NCI-H2081 treated with DMSO at 0.1 percent for 48 hours (cell line): ENCODE measurements at regions not wholly inside any gene's neighbourhood (a gene's known extent, or its start where the extent isn't known, plus 50 kb on each side); places are given as distances from the start of the nearest gene placed in this dataset.
"Not testable (repeated sequence)": the region's sequence is repeated elsewhere in the genome, so short reads cannot be mapped to it uniquely, and the experiment has no call there.

Source experiments
- DNase-seq: peaks from one replicate; lab custom pipeline; 2025; lab: John Stamatoyannopoulos, UW

- no peak for DNase-seq
These were observed 311.2 kb downstream of the SLITRK5 start for GRCh38 chr13:87982400-87982799.

- DNase-seq: no peak
These were observed 315.6 kb downstream of the SLITRK5 start for GRCh38 chr13:87986639-87987250.

GRCh38 chr13:87998081-87998480 is 326.9 kb downstream of the SLITRK5 start:
- no peak for DNase-seq

DNA sequence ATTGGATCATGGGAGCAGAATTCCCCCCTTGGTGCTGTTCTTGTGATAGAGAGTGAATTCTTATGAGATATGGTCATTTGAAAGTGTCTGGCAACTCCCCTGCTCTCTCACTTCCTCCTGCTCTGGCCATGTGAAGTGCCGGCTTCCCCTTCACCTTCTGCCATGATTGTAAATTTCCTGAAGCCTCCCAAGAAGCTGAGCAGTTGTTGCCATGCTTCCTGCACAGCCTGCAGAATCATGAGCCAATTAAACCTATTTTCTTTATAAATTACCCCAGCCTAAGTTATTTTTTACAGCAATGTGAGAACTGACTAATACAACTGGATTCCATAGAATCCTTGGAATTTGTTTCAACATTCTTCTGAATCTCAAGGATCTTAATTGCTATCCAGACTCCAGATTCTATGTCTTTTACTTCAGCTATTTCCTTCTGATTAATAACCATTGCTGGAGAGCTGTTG is 328.1 kb downstream of the SLITRK5 start:
- DNase-seq: no peak

- DNase-seq: no peak
These were observed 328.6 kb downstream of the SLITRK5 start for GRCh38 chr13:87999788-88000187.

DNA sequence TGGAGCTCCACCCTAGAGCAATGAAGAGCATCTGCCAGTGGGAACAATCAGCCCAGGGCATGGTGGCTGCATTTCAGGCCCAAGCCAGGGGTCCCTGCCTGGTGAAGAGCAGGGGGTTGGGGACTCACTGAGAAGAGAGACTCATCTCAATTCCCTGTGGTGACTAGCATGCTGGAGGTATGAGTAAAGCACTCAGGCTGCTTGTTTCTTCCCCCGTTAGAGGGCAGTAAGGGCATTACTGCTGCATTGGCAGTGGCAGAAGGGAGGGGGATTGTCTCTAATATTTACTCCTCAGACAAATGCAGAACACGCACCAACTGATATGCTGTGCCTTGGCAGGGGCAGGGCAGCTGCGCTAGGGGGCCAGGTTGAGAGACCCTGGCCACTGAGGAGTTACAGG is 329.1 kb downstream of the SLITRK5 start:
- no peak for DNase-seq

DNA sequence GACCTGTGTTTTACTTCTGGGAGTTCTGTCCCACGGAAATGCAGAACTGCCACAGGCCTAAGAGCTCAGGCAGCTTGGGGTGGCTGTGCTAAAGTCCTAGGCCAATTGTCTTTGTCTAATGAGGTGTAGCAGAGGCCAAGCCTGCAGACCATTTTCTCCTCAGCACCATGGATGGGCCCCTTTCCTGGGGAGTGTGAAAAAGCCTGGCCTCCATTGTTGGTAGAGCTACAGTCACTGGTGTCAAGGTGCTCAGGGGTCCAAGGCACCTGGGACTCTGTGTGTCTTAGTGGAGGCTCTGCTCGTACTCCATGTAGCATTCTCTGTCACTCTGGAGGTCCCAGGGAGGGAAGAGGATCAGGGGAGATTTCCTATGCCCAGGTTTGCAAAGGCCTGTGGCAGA is 329.6 kb downstream of the SLITRK5 start:
- no peak for DNase-seq

DNA sequence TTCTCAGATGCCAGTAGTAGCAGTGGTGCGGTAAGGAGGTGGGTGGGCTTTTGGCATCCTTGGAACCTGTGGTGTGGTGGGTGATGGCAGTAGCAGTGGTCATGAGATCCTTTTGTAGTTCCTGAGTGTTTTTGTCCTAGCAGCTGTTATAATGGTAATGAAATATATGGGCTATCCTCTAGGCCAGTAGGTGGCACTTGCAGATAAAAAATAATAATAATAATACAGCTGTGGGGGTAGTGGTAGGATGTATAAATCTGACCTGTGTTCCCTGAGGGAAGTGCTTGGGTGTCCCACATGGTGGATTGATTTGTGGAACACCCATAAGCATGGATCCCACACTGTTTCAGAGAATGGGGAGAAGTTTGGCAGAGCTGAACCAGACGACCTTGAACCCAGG is 334.0 kb downstream of the SLITRK5 start:
- DNase-seq: no peak

DNA sequence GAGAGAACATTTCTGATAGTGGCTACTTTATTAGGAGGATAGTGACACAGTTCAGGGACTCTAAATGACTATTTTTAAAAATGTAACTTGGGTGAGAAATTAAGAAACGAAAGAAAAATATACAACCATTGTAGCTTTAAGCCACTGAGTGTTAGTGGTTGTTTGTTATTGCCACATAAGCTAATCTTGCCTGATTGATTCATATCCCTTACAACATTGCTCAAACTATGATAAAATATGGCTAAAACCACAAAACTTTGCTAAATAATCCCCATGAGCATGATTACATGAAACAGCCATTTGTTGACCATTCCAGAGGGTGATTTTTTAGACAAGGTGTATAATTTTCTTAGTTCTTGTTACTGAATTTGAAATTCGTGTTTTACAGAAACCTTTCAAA is 343.4 kb downstream of the SLITRK5 start:
- DNase-seq: no peak

DNA sequence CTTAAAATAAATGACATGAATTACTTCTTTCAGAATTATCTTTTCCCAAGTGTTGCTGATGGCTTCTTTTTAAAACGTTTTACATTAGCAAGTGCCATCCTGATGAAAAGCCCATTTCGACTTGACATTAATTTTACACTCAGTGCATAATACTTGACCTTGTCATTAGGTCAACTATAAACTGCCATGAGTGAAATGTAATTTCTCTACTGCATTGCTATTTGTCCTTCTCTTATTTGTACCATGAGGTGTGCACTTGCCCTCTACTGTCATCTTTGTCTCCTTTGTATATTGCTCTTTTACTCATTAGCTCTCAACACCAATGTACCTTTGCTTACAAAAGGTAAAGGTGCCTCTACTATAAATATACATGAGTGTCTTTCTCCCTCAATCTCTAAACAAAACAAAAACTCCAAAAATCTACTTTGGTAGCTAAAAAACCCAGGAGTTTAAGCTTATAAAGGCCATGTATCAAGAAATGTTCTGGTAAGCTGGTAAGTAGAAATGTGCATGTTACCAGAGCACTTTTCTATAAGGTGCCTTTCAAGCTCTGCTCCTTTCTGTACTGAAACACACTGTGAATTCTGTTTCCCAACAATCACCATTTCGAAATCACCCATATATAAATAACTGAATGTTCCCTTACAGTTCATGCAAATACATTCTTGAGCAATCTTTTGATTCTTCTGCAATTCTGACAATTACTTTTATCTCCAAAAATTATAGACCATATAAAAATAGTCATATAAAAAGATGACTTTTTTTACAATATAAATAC is 351.4 kb downstream of the SLITRK5 start:
- no peak for DNase-seq

- DNase-seq: no peak
These were observed 355.1 kb downstream of the SLITRK5 start for GRCh38 chr13:88026241-88026640.

GRCh38 chr13:88031980-88032559 is 360.9 kb downstream of the SLITRK5 start:
- no peak for DNase-seq

GRCh38 chr13:88036205-88036604 is 365.0 kb downstream of the SLITRK5 start:
- DNase-seq: not testable (repeated sequence)

- DNase-seq: no peak
These were observed 371.3 kb downstream of the SLITRK5 start for GRCh38 chr13:88042489-88042888.

GRCh38 chr13:88051746-88052482 is 380.7 kb downstream of the SLITRK5 start:
- no peak for DNase-seq

DNA sequence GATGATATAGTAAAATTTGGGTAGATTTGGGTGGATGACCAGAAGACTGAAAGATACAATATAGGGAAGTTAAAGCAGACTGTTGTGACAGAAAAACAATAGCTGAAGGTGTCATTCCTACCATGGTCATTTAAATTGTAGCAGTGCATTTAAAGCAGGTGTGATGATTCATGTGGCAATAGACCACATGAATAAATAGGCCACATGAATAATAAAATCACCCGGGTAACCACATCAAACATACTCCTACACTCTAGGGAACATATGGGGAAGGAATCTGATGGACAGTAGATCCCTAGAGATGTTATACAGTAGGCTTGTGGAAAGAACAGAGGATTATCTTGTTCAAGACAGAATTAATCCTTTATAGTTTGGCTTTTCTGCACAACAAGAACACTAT is 392.6 kb downstream of the SLITRK5 start:
- no peak for DNase-seq

GRCh38 chr13:88066847-88067246 is 395.7 kb downstream of the SLITRK5 start:
- no peak for DNase-seq

GRCh38 chr13:88068316-88068715 is 397.1 kb downstream of the SLITRK5 start:
- no peak for DNase-seq

DNA sequence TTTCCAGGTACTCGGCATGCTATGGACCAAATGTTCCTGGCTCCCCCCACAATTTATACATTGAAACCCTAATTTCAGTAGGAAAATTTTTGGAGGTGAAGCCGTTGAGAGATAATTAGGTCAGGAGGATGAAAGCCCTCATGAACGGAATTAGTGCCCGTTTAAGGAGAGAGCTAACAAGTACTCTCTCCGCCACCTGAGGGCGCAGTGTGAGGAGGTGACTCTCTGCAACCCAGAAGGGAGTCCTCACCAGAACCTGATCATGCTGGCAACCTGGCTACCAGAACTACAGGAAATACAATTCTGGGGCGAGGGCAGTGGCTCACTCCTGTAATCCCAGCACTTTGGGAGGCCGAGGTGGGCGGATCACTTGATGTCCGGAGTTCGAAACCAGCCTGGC is 397.8 kb downstream of the SLITRK5 start:
- no peak for DNase-seq

DNA sequence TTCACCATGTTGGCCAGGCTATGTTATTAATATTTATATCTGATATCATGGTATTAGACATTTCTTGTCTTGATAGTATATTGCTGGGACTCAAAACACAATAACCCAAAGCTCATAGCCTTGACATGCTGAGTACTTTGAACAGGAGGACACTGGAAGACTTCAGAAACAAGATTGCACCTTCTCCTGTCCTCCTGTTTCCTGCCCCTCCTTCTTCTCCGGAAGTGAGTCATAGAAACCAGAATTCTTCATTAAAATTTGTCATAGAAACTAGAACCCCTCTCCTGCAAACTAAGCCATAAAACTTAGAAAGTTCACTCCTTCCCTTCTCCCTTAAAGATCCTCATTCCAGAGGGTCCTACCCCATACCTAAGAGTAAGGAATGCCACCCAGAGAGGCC is 400.2 kb downstream of the SLITRK5 start:
- no peak for DNase-seq

DNA sequence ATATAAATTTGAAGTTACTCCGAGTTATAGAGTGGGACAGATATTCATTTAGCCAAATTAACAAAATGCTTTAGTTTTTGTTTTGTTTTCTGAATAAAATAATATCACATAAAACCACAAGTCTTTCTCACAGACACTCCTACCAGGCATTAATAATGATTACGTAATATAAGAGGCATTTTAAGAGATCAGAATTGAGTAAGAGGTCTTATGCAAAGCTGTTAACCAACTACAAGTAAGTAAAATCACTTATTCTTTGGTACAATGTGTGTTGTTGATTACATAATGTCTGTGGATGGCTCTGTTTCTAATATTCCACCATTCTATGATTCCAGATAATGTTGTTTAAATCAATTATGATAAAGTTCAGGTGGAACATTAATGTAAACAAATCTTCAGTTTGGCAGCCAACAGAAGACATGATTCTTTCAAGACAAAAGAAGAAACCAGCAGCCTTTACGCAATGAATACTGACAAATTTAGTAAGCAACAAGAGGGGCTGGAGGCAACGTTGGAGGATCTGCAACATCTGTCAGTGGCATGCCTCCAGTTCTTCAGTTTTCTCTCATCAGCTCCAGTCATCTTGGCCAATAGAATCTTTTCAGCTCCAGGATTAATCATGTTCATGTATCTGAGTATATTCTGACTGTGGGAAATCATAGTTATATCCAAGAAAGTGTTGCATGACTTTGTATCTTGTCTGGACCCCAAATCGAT is 403.8 kb downstream of the SLITRK5 start:
- DNase-seq: no peak

DNA sequence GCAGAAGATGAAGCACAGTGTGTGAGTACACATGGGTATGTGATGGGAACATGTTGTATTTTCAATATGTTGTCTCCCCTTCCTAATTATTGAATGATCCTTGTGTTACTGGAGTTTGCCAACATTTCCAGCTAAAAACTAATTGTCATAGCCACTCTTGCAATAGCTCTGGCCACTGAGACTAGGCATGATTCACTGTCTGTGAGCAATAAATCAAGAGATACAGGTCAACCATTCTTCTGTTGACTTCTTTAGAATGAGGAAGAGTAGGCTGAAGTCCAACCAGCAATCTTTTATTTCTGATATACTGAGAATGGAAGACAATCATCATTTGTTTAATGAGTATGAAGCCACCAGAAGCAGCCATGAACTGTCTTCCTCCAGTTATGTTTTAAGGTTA is 413.9 kb downstream of the SLITRK5 start:
- DNase-seq: no peak
